HCT116 (cell line): ENCODE measurements at regions not wholly inside any gene's neighbourhood (a gene's known extent, or its start where the extent isn't known, plus 50 kb on each side); places are given as distances from the start of the nearest gene placed in this dataset.

Experiments
- ATAC-seq: fragments of 200-7000 bp; cut with Tn5 transposase; 2 replicates; pipeline ENCODE4 v1.9.1; 2020; ENCODE audit warnings: mild to moderate bottlenecking, moderate library complexity
- BruUV-seq: library from RNA; stranded (reverse); fragments of 400-500 nt; replicated peaks from 2 replicates; lab custom pipeline; 2021; lab: Mats Ljungman, UMichigan
- CTCF ChIA-PET: fragments of 300-600 bp; sonication (Branson Sonifier 250); formaldehyde crosslinking; loops from one replicate; lab custom pipeline; 2021; ENCODE audit warnings: antibody characterized with exemption; lab: Charles Lee
- POLR2A ChIA-PET: fragments of 300-600, 350-600 bp; sonication (Branson Sonifier 250); formaldehyde crosslinking; loops from one replicate; lab custom pipeline; 2021; ENCODE audit warnings: antibody characterized with exemption; lab: Charles Lee
- RAD21 ChIA-PET, 2 experiments: fragments of 300-600 bp; sonication (Branson Sonifier 250); formaldehyde crosslinking; loops; one replicate each; lab custom pipeline; 2023; ENCODE audit warnings: low total read pairs in 2 of 2; ENCODE audit not compliant: uncharacterized antibody in 2 of 2, unreplicated experiment in 2 of 2, low non-redundant PET in 1 of 2; lab: Charles Lee
- DNase-seq: peaks from one replicate; pipeline ENCODE4 v3.0.0-alpha.2; 2010; ENCODE audit warnings: low read depth, low spot score
- H2AFZ ChIP-seq: fragments of 200-600 bp; shearing (Covaris generic), sonication (generic); 2 replicates; pipeline ENCODE4 v1.6.1; 2017; ENCODE audit warnings: low read depth, mixed run types, mixed read lengths, antibody characterized with exemption, low read length; ENCODE audit not compliant: poor library complexity, severe bottlenecking
- H3K27ac ChIP-seq: 2 replicates; pipeline ENCODE4 v1.5.1; 2012; ENCODE audit warnings: low read depth, low read length
- H3K27me3 ChIP-seq: fragments of 200-600 bp; sonication (generic); 2 replicates; pipeline ENCODE4 v1.6.1; 2016; ENCODE audit warnings: mixed run types, low read length, mixed read lengths; ENCODE audit not compliant: insufficient read depth
- H3K36me3 ChIP-seq, 2 experiments: fragments of 200-500 bp in 1 of 2; fragments of 200-600 bp in 1 of 2; sonication (Bioruptor generic) in 1 of 2; sonication (generic) in 1 of 2; 2 replicates each; pipeline versions ENCODE4 v1.5.1 to v1.6.1; 2014 to 2016; ENCODE audit warnings: low read length in 2 of 2, inconsistent platforms in 1 of 2, mixed read lengths in 1 of 2, mixed run types in 1 of 2; ENCODE audit not compliant: insufficient read depth in 2 of 2, control insufficient read depth in 1 of 2
- H3K4me1 ChIP-seq, 2 experiments: fragments of 200-600 bp in 1 of 2; sonication (generic) in 1 of 2; 2 replicates each; pipeline versions ENCODE4 v1.5.1 to v1.6.1; 2012 to 2017; ENCODE audit warnings: low read length in 2 of 2, inconsistent platforms in 1 of 2, mild to moderate bottlenecking in 1 of 2, mixed read lengths in 1 of 2, mixed run types in 1 of 2, moderate library complexity in 1 of 2; ENCODE audit not compliant: insufficient read depth in 2 of 2, control insufficient read depth in 1 of 2
- H3K4me2 ChIP-seq: fragments of 200-600 bp; sonication (generic); 2 replicates; pipeline ENCODE4 v1.6.1; 2017; ENCODE audit warnings: mixed run types, low read length, mixed read lengths
- H3K4me3 ChIP-seq, 2 experiments: fragments of 200-600 bp in 1 of 2; sonication (generic) in 1 of 2; replicated peaks in 1 of 2; 2 replicates each; pipeline ENCODE4 v1.5.1; 2011 to 2016; ENCODE audit warnings: low read length in 2 of 2, control low read depth in 1 of 2, low read depth in 1 of 2, mild to moderate bottlenecking in 1 of 2, mixed read lengths in 1 of 2, mixed run types in 1 of 2
- H3K79me2 ChIP-seq: fragments of 200-600 bp; sonication (generic); 2 replicates; pipeline ENCODE4 v1.6.1; 2017; ENCODE audit warnings: mild to moderate bottlenecking, mixed run types, low read length, moderate library complexity, mixed read lengths; ENCODE audit not compliant: insufficient read depth
- H3K9ac ChIP-seq: fragments of 200-600 bp; sonication (generic); 2 replicates; pipeline ENCODE4 v1.6.1; 2016; ENCODE audit warnings: low read length, mixed read lengths
- H3K9me2 ChIP-seq: fragments of 200-600 bp; sonication (generic), shearing (Covaris generic); 2 replicates; pipeline ENCODE4 v1.6.1; 2017; ENCODE audit warnings: mixed run types, mild to moderate bottlenecking, moderate library complexity; ENCODE audit not compliant: insufficient read depth
- H3K9me3 ChIP-seq, 2 experiments: fragments of 200-500 bp in 1 of 2; fragments of 200-600 bp in 1 of 2; sonication (Bioruptor generic) in 1 of 2; sonication (generic) in 1 of 2; 2 replicates each; pipeline ENCODE4 v1.6.1; 2014 to 2017; ENCODE audit warnings: low read length in 2 of 2, mixed read lengths in 2 of 2, inconsistent platforms in 1 of 2, low read depth in 1 of 2, mild to moderate bottlenecking in 1 of 2, mixed run types in 1 of 2, moderate library complexity in 1 of 2; ENCODE audit not compliant: control insufficient read depth in 1 of 2, insufficient read depth in 1 of 2
- H4K20me1 ChIP-seq: fragments of 200-600 bp; sonication (generic), shearing (Covaris generic); 2 replicates; pipeline ENCODE4 v1.6.1; 2017; ENCODE audit warnings: mixed run types, mild to moderate bottlenecking, moderate library complexity; ENCODE audit not compliant: insufficient read depth
- CBX3 ChIP-seq: IDR thresholded peaks from 2 replicates; pipeline ENCODE4 v1.6.1; 2012; ENCODE audit warnings: low read depth
- EGR1 ChIP-seq: IDR thresholded peaks from 2 replicates; pipeline ENCODE4 v1.6.1; 2012; ENCODE audit warnings: low read depth
- EZH2phosphoT487 ChIP-seq: fragments of 200-600 bp; IDR thresholded peaks from 2 replicates; pipeline ENCODE4 v1.6.1; 2018; ENCODE audit warnings: antibody characterized with exemption, borderline replicate concordance
- FOSL1 ChIP-seq: IDR thresholded peaks from 2 replicates; pipeline ENCODE4 v1.6.1; 2012; ENCODE audit warnings: low read depth
- POLR2A ChIP-seq: IDR thresholded peaks from 2 replicates; pipeline ENCODE4 v1.7.0; 2011; ENCODE audit warnings: borderline replicate concordance; ENCODE audit not compliant: insufficient read depth, insufficient read length; ENCODE audit errors: extremely low read depth
- RAD21 ChIP-seq: IDR thresholded peaks from 2 replicates; pipeline ENCODE4 v1.6.1; 2012; ENCODE audit warnings: low read depth, mild to moderate bottlenecking
- REST ChIP-seq: IDR thresholded peaks from 2 replicates; pipeline ENCODE4 v1.6.1; 2012; ENCODE audit warnings: low read depth
- SIN3A ChIP-seq: IDR thresholded peaks from 2 replicates; pipeline ENCODE4 v1.6.1; 2012; ENCODE audit warnings: low read depth
- SP1 ChIP-seq: IDR thresholded peaks from 2 replicates; pipeline ENCODE4 v1.6.1; 2012; ENCODE audit warnings: low read depth
- SRF ChIP-seq: IDR thresholded peaks from 2 replicates; pipeline ENCODE4 v1.6.1; 2012; ENCODE audit warnings: low read depth
- TCF7L2 ChIP-seq: IDR thresholded peaks from 2 replicates; pipeline ENCODE4 v1.7.0; 2011; ENCODE audit warnings: borderline replicate concordance, inconsistent platforms; ENCODE audit not compliant: insufficient read depth, insufficient read length; ENCODE audit errors: extremely low read depth
- YY1 ChIP-seq: IDR thresholded peaks from 2 replicates; pipeline ENCODE4 v1.6.1; 2011; ENCODE audit warnings: low read length, low read depth, moderate library complexity, mild to moderate bottlenecking; ENCODE audit not compliant: insufficient replicate concordance; ENCODE audit errors: extremely low read depth
- ZNF274 ChIP-seq: fragments of 200-500 bp; sonication (Bioruptor generic); IDR thresholded peaks from 2 replicates; pipeline ENCODE4 v1.6.1; 2014; ENCODE audit warnings: mild to moderate bottlenecking, low read depth, low read length, inconsistent platforms
- intact Hi-C: fragments of 100-400 bp; cut with micrococcal nuclease; formaldehyde crosslinking; loops from 2 replicates; pipeline ENCODE4 v1.10.0; 2022
- TF ChIP-seq, protein P1 (sequence below): IDR thresholded peaks from 2 replicates; pipeline ENCODE4 v1.6.1; 2012
- TF ChIP-seq, protein P2 (sequence below): IDR thresholded peaks from 2 replicates; pipeline ENCODE4 v1.6.1; 2012
- TF ChIP-seq, protein P3 (sequence below), 3 experiments: fragments of 200-600 bp in 1 of 3; sonication (generic) in 1 of 3; IDR thresholded peaks in 2 of 3; conservative IDR thresholded peaks in 1 of 3; 2 replicates each; pipeline ENCODE4 v1.5.1; 2012 to 2017; ENCODE audit warnings: low read depth in 2 of 3, low read length in 2 of 3, antibody characterized with exemption in 1 of 3, borderline replicate concordance in 1 of 3, control low read depth in 1 of 3, mild to moderate bottlenecking in 1 of 3, mixed read lengths in 1 of 3, mixed run types in 1 of 3, moderate library complexity in 1 of 3; ENCODE audit not compliant: insufficient read depth in 1 of 3

- no peak overlapping the region for H3K4me3 ChIP-seq
- 0 out of 2 replicates have a peak, but pooled peaks cover 3% of the 10 kb centered on the region for H3K27me3 ChIP-seq
- TF ChIP-seq YY1 (no peak), REST (no peak), SIN3A (no peak), CBX3 (no peak), RAD21 (no peak), ZNF274 (no peak), TCF7L2 (no peak), SRF (no peak), POLR2A (no peak), EZH2phosphoT487 (no peak), FOSL1 (no peak), EGR1 (no peak), SP1 (no peak)
- TF ChIP-seq, protein P1, sequence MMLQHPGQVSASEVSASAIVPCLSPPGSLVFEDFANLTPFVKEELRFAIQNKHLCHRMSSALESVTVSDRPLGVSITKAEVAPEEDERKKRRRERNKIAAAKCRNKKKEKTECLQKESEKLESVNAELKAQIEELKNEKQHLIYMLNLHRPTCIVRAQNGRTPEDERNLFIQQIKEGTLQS: no peak
- TF ChIP-seq, protein P2, sequence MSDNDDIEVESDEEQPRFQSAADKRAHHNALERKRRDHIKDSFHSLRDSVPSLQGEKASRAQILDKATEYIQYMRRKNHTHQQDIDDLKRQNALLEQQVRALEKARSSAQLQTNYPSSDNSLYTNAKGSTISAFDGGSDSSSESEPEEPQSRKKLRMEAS: no peak
- TF ChIP-seq, protein P3, sequence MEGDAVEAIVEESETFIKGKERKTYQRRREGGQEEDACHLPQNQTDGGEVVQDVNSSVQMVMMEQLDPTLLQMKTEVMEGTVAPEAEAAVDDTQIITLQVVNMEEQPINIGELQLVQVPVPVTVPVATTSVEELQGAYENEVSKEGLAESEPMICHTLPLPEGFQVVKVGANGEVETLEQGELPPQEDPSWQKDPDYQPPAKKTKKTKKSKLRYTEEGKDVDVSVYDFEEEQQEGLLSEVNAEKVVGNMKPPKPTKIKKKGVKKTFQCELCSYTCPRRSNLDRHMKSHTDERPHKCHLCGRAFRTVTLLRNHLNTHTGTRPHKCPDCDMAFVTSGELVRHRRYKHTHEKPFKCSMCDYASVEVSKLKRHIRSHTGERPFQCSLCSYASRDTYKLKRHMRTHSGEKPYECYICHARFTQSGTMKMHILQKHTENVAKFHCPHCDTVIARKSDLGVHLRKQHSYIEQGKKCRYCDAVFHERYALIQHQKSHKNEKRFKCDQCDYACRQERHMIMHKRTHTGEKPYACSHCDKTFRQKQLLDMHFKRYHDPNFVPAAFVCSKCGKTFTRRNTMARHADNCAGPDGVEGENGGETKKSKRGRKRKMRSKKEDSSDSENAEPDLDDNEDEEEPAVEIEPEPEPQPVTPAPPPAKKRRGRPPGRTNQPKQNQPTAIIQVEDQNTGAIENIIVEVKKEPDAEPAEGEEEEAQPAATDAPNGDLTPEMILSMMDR (IDR thresholded peaks at IDR 0.05 in 2 of 3, conservative IDR thresholded peaks at IDR 0.05 in 1 of 3; ENCODE audit: borderline replicate concordance in 1 of 3, insufficient read depth in 1 of 3, low read depth in 2 of 3, low read length in 2 of 3): no peak
- BruUV-seq: no TSS peak
- RAD21 ChIA-PET: no interaction called here
- no peaks in the 10 kb centered on the region for H3K9me3 ChIP-seq
- no peaks in the 10 kb centered on the region for H3K36me3 ChIP-seq
- H4K20me1 ChIP-seq: no peaks in the 10 kb centered on the region
- DNase-seq (no peak), ATAC-seq (no peak)
- CTCF ChIA-PET: no interaction called here
- H3K4me1 ChIP-seq: peaks cover 13 to 16% of the 10 kb centered on the region in 2 experiments
- H3K27ac ChIP-seq: no peak overlapping the region
- intact Hi-C loops: no loop called here
- no peaks in the 10 kb centered on the region for H3K79me2 ChIP-seq
- H3K9ac ChIP-seq: no peak overlapping the region
- POLR2A ChIA-PET: no interaction called here
- H2AFZ ChIP-seq: no peak overlapping the region
- no peaks in the 10 kb centered on the region for H3K9me2 ChIP-seq
- H3K4me2 ChIP-seq: no peak overlapping the region
Observed at GRCh38 chr22:27207266-27207665, 549.9 kb downstream of the MIAT start.
